IMR-90 (cell line): ENCODE measurements at regions not wholly inside any gene's neighbourhood (a gene's known extent, or its start where the extent isn't known, plus 50 kb on each side); places are given as distances from the start of the nearest gene placed in this dataset.

Source experiments
- ATAC-seq: fragments of 200-7000 bp; cut with Tn5 transposase; 2 replicates; pipeline ENCODE4 v1.9.1; 2020; ENCODE audit warnings: low read depth, mild to moderate bottlenecking, moderate library complexity
- BruUV-seq: library from RNA; stranded (reverse); fragments of 400-500 nt; replicated peaks from 2 replicates; lab custom pipeline; 2021; lab: Mats Ljungman, UMichigan
- CTCF ChIA-PET: fragments of 300-600 bp; formaldehyde crosslinking; extraction: SDS; loops from one replicate; lab custom pipeline; 2021; ENCODE audit warnings: antibody characterized with exemption; lab: Yijun Ruan, JAX
- POLR2A ChIA-PET: fragments of 300-600 bp; sonication (Branson Sonifier 250); formaldehyde crosslinking; loops from one replicate; lab custom pipeline; 2022; ENCODE audit warnings: antibody characterized with exemption; ENCODE audit not compliant: unreplicated experiment; lab: Charles Lee
- DNase-seq: peaks from one replicate; pipeline ENCODE4 v3.0.0; 2013
- H2AFZ ChIP-seq: replicated peaks from 2 replicates; pipeline ENCODE3; 2013; ENCODE audit warnings: low read length, mild to moderate bottlenecking; ENCODE audit not compliant: poor library complexity
- H2AK5ac ChIP-seq: 2 replicates; pipeline ENCODE4 v1.6.1; 2013; ENCODE audit warnings: low read depth, low read length, inconsistent platforms
- H2AK9ac ChIP-seq: replicated peaks from 2 replicates; pipeline ENCODE3; 2013; ENCODE audit warnings: mild to moderate bottlenecking, low read depth, low read length, moderate library complexity; ENCODE audit not compliant: poor library complexity
- H2BK120ac ChIP-seq: 2 replicates; pipeline ENCODE4 v1.6.1; 2013; ENCODE audit warnings: low read depth, low read length, inconsistent platforms
- H2BK15ac ChIP-seq: 3 replicates; pipeline ENCODE4 v1.6.1; 2013; ENCODE audit warnings: low read depth, low read length, inconsistent platforms
- H2BK20ac ChIP-seq: 2 replicates; pipeline ENCODE4 v1.6.1; 2013; ENCODE audit warnings: low read depth, mild to moderate bottlenecking, inconsistent platforms, low read length, moderate library complexity
- H2BK5ac ChIP-seq: 2 replicates; pipeline ENCODE4 v1.6.1; 2013; ENCODE audit warnings: mild to moderate bottlenecking, low read depth, low read length, inconsistent platforms; ENCODE audit not compliant: poor library complexity, severe bottlenecking
- H3K14ac ChIP-seq: replicated peaks from 2 replicates; pipeline ENCODE4 v1.6.1; 2013; ENCODE audit warnings: low read depth, low read length, inconsistent platforms
- H3K18ac ChIP-seq: 2 replicates; pipeline ENCODE4 v1.6.1; 2013; ENCODE audit warnings: low read depth, low read length, control low read depth
- H3K23ac ChIP-seq: 2 replicates; pipeline ENCODE4 v1.6.1; 2013; ENCODE audit warnings: low read depth, low read length, inconsistent platforms
- H3K27ac ChIP-seq: 2 replicates; pipeline ENCODE4 v1.5.1; 2013; ENCODE audit warnings: mild to moderate bottlenecking, control low read depth, low read length; ENCODE audit not compliant: insufficient read depth
- H3K27me3 ChIP-seq: 2 replicates; pipeline ENCODE4 v1.6.1; 2013; ENCODE audit warnings: low read length; ENCODE audit not compliant: control insufficient read depth, insufficient read depth
- H3K36me3 ChIP-seq: 2 replicates; pipeline ENCODE4 v1.6.1; 2013; ENCODE audit warnings: low read length, mixed read lengths; ENCODE audit not compliant: control insufficient read depth, insufficient read depth
- H3K4ac ChIP-seq: 2 replicates; pipeline ENCODE4 v1.6.1; 2013; ENCODE audit warnings: low read depth, low read length, inconsistent platforms
- H3K4me1 ChIP-seq: 2 replicates; pipeline ENCODE4 v1.6.1; 2013; ENCODE audit warnings: low read length, mixed read lengths; ENCODE audit not compliant: control insufficient read depth, insufficient read depth
- H3K4me2 ChIP-seq: 2 replicates; pipeline ENCODE4 v1.6.1; 2013; ENCODE audit warnings: low read depth, mild to moderate bottlenecking, control low read depth, low read length, moderate library complexity
- H3K4me3 ChIP-seq: 2 replicates; pipeline ENCODE4 v1.5.1; 2013; ENCODE audit warnings: low read depth, mild to moderate bottlenecking, control low read depth, low read length, moderate library complexity; ENCODE audit not compliant: insufficient read depth
- H3K56ac ChIP-seq: 2 replicates; pipeline ENCODE4 v1.6.1; 2013; ENCODE audit warnings: low read length, inconsistent platforms; ENCODE audit not compliant: insufficient read depth; ENCODE audit errors: extremely low read depth
- H3K79me1 ChIP-seq, 2 experiments: 2 replicates each; pipeline ENCODE4 v1.6.1; 2013; ENCODE audit warnings: low read length in 2 of 2, inconsistent platforms in 1 of 2, low read depth in 1 of 2
- H3K9ac ChIP-seq: 2 replicates; pipeline ENCODE4 v1.6.1; 2013; ENCODE audit warnings: low read depth, low read length, control low read depth
- H3K9me1 ChIP-seq: 2 replicates; pipeline ENCODE4 v1.6.1; 2013; ENCODE audit warnings: low read length, inconsistent platforms; ENCODE audit not compliant: insufficient read depth
- H3K9me3 ChIP-seq: 2 replicates; pipeline ENCODE4 v1.6.1; 2013; ENCODE audit warnings: low read length; ENCODE audit not compliant: control insufficient read depth, insufficient read depth
- H4K20me1 ChIP-seq: 2 replicates; pipeline ENCODE4 v1.6.1; 2013; ENCODE audit warnings: low read length, inconsistent platforms; ENCODE audit not compliant: insufficient read depth
- H4K5ac ChIP-seq: 2 replicates; pipeline ENCODE4 v1.6.1; 2013; ENCODE audit warnings: mild to moderate bottlenecking, low read depth, low read length, control low read depth
- H4K8ac ChIP-seq, 2 experiments: 2 replicates each; pipeline ENCODE4 v1.6.1; 2013; ENCODE audit warnings: low read depth in 2 of 2, low read length in 2 of 2, control low read depth in 1 of 2, inconsistent platforms in 1 of 2
- H4K91ac ChIP-seq: 2 replicates; pipeline ENCODE4 v1.6.1; 2013; ENCODE audit warnings: low read depth, low read length, inconsistent platforms; ENCODE audit not compliant: insufficient read depth
- BHLHE40 ChIP-seq: fragments of 150-350 bp; IDR thresholded peaks from 2 replicates; pipeline ENCODE4 v1.6.1; 2016; ENCODE audit warnings: mild to moderate bottlenecking, low read depth, low read length
- CEBPB ChIP-seq: IDR thresholded peaks from 2 replicates; pipeline ENCODE4 v1.6.1; 2012; ENCODE audit warnings: low read depth, low read length, improper control_type of control experiment
- CHD1 ChIP-seq: IDR thresholded peaks from 2 replicates; pipeline ENCODE4 v1.6.1; 2012; ENCODE audit warnings: low read depth, low read length, improper control_type of control experiment
- MXI1 ChIP-seq: IDR thresholded peaks from 2 replicates; pipeline ENCODE4 v1.6.1; 2012; ENCODE audit warnings: low read depth, mild to moderate bottlenecking, low read length, moderate library complexity, borderline replicate concordance
- POLR2A ChIP-seq: IDR thresholded peaks from 2 replicates; pipeline ENCODE4 v1.6.1; 2012; ENCODE audit warnings: mild to moderate bottlenecking, low read depth, low read length
- RCOR1 ChIP-seq: IDR thresholded peaks from 2 replicates; pipeline ENCODE4 v1.6.1; 2012; ENCODE audit warnings: mild to moderate bottlenecking, low read length, improper control_type of control experiment; ENCODE audit not compliant: insufficient replicate concordance
- RFX5 ChIP-seq: IDR thresholded peaks from 2 replicates; pipeline ENCODE4 v1.8.0; 2012; ENCODE audit warnings: low read depth, mild to moderate bottlenecking, low read length, moderate library complexity
- SMC3 ChIP-seq: fragments of 150-350 bp; IDR thresholded peaks from 2 replicates; pipeline ENCODE4 v1.6.1; 2016; ENCODE audit warnings: low read depth, mild to moderate bottlenecking, antibody characterized with exemption, low read length, moderate library complexity
- WGBS, 2 experiments: methylation state at CpG; one replicate each; pipeline versions ENCODE4 v1.1.5 to v1.1.7; 2013; ENCODE audit warnings: missing lambda C conversion rate in 2 of 2; ENCODE audit not compliant: insufficient read length in 1 of 2; ENCODE audit errors: extremely low coverage in 2 of 2; 5-methylcytosine and 5-hydroxymethylcytosine counted together
- dilution Hi-C: fragments of 300-500 bp; cut with HindIII; formaldehyde crosslinking; loops from one replicate; pipeline ENCODE4 v1.14.3; 2018; ENCODE audit warnings: low sequenced_read_pairs; ENCODE audit not compliant: unreplicated experiment
- in situ Hi-C: fragments of 300-500 bp; cut with MboI; formaldehyde crosslinking; loops from 3 replicates; pipeline ENCODE4 v1.14.3; 2019; ENCODE audit warnings: low sequenced_read_pairs, inconsistent platforms, mixed read lengths
- intact Hi-C: fragments of 100-400 bp; cut with micrococcal nuclease; formaldehyde crosslinking; loops from 2 replicates; pipeline ENCODE4 v1.10.0; 2022

- H3K27ac ChIP-seq: no peak overlapping the region
- H3K18ac ChIP-seq: no peak overlapping the region
- WGBS, 2 experiments: no CpG with 5 or more reads among the region's 2 CpGs
- no peaks in the 10 kb centered on the region for H3K79me1 ChIP-seq
- no peaks in the 10 kb centered on the region for H3K4me1 ChIP-seq
- no peak overlapping the region for H2BK15ac ChIP-seq
- H3K9me1 ChIP-seq: no peaks in the 10 kb centered on the region
- no peak overlapping the region for H4K91ac ChIP-seq
- CTCF ChIA-PET: no interaction called here
- intact Hi-C loops (no loop called here), in situ Hi-C loops (no loop called here), dilution Hi-C loops (no loop called here)
- H3K23ac ChIP-seq: no peak overlapping the region
- no peak overlapping the region for H3K9ac ChIP-seq
- no peak for DNase-seq
- no peak overlapping the region for H2AK9ac ChIP-seq
- H4K5ac ChIP-seq: no peak overlapping the region
- H3K4me2 ChIP-seq: no peak overlapping the region
- no peaks in the 10 kb centered on the region for H4K20me1 ChIP-seq
- H3K4me3 ChIP-seq: no peak overlapping the region
- no peaks in the 10 kb centered on the region for H3K27me3 ChIP-seq
- H3K14ac ChIP-seq: no peak overlapping the region
- TF ChIP-seq MXI1 (no peak), POLR2A (no peak), CHD1 (no peak), SMC3 (no peak), RCOR1 (no peak), CEBPB (no peak), BHLHE40 (no peak), RFX5 (no peak)
- no TSS peak for BruUV-seq
- POLR2A ChIA-PET: no interaction called here
- H2BK5ac ChIP-seq: no peak overlapping the region
- H3K36me3 ChIP-seq: no peaks in the 10 kb centered on the region
- H4K8ac ChIP-seq: no peak overlapping the region
- no peak for ATAC-seq
- H2BK120ac ChIP-seq: no peak overlapping the region
- H3K9me3 ChIP-seq: peaks cover 12% of the 10 kb centered on the region
- H3K4ac ChIP-seq: no peak overlapping the region
- H2BK20ac ChIP-seq: no peak overlapping the region
- no peak overlapping the region for H3K56ac ChIP-seq
- H2AK5ac ChIP-seq: no peak overlapping the region
- no peak overlapping the region for H2AFZ ChIP-seq
These were observed 1126.8 kb downstream of the SI start for GRCh38 chr3:163951397-163951987.
